GM21717 (cell line): ENCODE measurements at regions not wholly inside any gene's neighbourhood (a gene's known extent, or its start where the extent isn't known, plus 50 kb on each side); places are given as distances from the start of the nearest gene placed in this dataset.
"Not testable (repeated sequence)": the region's sequence is repeated elsewhere in the genome, so short reads cannot be mapped to it uniquely, and the experiment has no call there.

ENCODE experiments used
- ATAC-seq: cut with Tn5 transposase; IDR thresholded peaks from one replicate; pipeline ENCODE4 v1.9.1; 2021; ENCODE audit warnings: mild to moderate bottlenecking, moderate library complexity; ENCODE audit not compliant: unreplicated experiment

DNA sequence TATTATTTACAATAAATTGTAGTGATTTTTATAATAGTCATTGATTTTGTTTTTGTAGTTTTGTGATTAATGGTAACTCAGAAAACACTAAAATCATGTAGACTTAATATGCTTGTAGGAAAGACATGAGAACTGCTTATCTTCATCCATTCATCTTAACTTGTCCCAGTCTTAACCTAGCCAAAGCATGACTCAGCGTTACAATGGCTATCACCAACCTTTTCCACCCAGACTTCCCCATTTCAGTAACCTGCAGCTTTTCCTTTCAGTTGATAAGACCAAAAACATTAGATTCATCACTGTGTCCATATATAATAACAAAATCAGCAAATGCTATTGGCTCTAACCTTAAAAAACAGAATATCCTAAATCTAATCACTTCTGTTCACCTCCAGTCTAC, 106.2 kb upstream of the KLF8 start:
- ATAC-seq, result no peak

DNA sequence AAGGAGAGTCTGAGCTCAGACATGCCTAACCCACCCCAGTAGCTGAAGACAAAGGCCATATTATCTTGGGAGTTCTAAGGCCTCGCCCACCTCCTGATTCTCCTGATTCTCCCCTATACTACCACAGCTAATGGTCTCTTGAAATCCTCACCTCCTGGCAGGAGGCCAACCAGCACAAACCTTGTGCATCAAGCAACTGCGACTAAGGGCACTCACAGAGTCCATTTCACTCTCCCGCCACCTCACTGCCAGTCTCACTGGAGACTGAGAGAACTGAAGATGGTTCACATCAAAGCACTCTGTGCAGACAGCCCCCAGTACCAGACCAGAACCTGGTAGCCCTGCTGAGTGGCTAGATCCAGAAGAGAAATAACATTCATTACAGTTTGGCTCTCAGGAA, 102.1 kb upstream of the KLF8 start:
- ATAC-seq, result no peak

DNA sequence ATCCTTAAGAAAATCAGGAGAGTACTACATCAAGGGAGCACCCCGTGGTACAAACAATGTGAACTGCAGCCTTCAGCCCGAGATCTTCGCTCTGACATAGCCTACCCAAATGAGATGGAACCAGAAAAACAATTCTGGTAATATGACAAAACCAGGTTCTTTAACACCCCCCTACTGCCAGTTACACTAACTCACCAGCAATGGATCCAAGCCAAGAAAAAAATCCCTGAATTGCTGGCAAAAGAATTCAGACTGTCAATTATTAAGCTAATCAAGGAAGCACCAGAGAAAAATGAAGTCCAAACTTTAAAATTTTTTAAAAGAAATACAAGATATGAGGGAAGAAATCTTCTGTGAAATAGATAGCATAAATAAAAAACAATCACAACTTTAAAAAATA, 101.7 kb upstream of the KLF8 start:
- no peak for ATAC-seq

DNA sequence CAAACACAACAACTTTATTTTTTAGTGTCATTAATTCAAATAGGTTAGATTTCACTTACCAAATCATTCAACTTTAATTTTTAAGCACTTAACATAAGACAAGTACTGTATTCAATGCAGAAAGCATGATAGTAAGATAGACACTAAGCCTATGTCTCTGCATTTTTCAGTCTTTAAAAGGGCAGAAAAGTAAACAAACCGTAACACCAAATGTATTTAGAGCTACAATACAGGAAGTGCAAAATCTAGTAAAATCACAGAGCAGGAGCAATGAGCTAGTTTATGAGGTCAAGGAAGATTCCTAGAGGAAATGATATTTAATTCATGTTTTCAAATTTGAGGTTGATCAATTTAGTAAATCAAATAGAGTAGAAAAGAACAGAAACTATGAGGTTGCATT, 68.0 kb upstream of the KLF8 start:
- ATAC-seq, result not testable (repeated sequence)
